ENCODE measurements at regions not wholly inside any gene's neighbourhood (a gene's known extent, or its start where the extent isn't known, plus 50 kb on each side); places are given as distances from the start of the nearest gene placed in this dataset.

DNA sequence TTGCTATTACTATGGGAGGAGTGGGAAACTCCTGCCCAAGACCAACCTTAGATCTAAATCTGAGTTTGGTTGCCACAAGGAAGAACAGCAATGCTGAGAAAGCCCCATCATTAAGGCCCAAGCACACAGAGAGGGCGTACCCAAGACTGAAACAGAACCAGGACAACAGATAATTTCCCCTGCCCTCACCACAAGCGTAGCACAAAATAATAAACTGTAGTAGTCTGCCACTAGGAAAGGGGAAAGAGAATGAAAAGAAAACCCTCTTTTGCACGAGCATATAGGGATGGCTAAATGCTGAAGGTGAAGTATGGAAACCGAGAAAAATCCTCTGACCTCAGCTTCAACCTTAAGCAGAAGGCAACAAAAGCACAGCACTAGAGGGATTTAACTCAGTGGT is 76.5 kb upstream of the DHRS4 start:
- Histone ChIP-seq H4K20me1 (ENCODE audit: insufficient read depth) (no peaks in the 10 kb centered on the region), H3K4me1 (ENCODE audit: low read depth, poor library complexity, severe bottlenecking) (no peaks in the 10 kb centered on the region), H3K27me3 (ENCODE audit: insufficient read depth, low read depth) (no peaks in the 10 kb centered on the region), H3K27ac (no peak overlapping the region), H3K79me2 (ENCODE audit: insufficient read depth, low read depth) (no peaks in the 10 kb centered on the region), H3K36me3 (ENCODE audit: insufficient read depth) (no peaks in the 10 kb centered on the region), H2AFZ (ENCODE audit: low read depth) (no peak overlapping the region), H3K4me3 (IDR thresholded peaks at IDR 0.05; ENCODE audit: insufficient read depth, low read depth, low read length) (no peak overlapping the region), H3K9ac (no peak overlapping the region), H3K4me2 (no peak overlapping the region)
- TF ChIP-seq, protein P1, sequence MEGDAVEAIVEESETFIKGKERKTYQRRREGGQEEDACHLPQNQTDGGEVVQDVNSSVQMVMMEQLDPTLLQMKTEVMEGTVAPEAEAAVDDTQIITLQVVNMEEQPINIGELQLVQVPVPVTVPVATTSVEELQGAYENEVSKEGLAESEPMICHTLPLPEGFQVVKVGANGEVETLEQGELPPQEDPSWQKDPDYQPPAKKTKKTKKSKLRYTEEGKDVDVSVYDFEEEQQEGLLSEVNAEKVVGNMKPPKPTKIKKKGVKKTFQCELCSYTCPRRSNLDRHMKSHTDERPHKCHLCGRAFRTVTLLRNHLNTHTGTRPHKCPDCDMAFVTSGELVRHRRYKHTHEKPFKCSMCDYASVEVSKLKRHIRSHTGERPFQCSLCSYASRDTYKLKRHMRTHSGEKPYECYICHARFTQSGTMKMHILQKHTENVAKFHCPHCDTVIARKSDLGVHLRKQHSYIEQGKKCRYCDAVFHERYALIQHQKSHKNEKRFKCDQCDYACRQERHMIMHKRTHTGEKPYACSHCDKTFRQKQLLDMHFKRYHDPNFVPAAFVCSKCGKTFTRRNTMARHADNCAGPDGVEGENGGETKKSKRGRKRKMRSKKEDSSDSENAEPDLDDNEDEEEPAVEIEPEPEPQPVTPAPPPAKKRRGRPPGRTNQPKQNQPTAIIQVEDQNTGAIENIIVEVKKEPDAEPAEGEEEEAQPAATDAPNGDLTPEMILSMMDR (conservative IDR thresholded peaks at IDR 0.05; ENCODE audit: low read depth, low read length), result no peak

DNA sequence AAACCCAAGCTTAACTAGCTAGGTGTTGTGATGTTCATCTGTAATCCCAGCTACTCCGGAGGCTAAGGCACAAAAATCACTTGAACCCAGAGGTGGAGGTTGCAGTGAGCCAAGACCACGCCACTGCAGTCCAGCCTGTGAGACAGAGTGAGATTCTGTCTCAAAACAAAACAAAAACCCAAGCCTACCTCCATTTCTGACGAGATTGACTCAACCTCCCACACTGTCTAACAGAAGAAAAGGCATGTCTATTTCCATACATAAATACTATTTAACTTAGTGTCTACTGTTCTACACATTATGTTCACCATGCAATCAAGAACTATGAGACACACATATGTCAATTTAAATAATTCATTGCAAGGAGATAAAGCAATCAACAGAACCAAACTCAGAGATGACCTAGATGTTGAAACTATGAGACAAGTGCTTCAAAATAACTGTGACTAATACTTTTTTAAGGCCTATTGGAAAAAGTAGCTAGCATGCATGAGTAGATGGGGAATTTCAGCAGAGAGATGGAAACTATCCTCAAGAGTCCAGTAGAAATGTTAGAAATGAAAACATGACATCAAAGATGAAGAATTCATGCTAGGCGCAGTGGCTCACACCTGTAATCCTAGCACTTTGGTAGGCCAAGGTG is 75.9 kb upstream of the DHRS4 start:
- H3K9ac ChIP-seq, result no peak overlapping the region
- TF ChIP-seq, protein P1 (conservative IDR thresholded peaks at IDR 0.05; ENCODE audit: low read depth, low read length), result no peak
- no peaks in the 10 kb centered on the region for H3K36me3 ChIP-seq (ENCODE audit: insufficient read depth)
- no peaks in the 10 kb centered on the region for H3K27me3 ChIP-seq (ENCODE audit: insufficient read depth, low read depth)
- H3K79me2 ChIP-seq (ENCODE audit: insufficient read depth, low read depth), result no peaks in the 10 kb centered on the region
- no peak overlapping the region for H2AFZ ChIP-seq (ENCODE audit: low read depth)
- H4K20me1 ChIP-seq (ENCODE audit: insufficient read depth), result no peaks in the 10 kb centered on the region
- no peak overlapping the region for H3K4me2 ChIP-seq
- H3K4me3 ChIP-seq (IDR thresholded peaks at IDR 0.05; ENCODE audit: insufficient read depth, low read depth, low read length), result no peak overlapping the region
- no peak overlapping the region for H3K27ac ChIP-seq
- no peaks in the 10 kb centered on the region for H3K4me1 ChIP-seq (ENCODE audit: low read depth, poor library complexity, severe bottlenecking)

DNA sequence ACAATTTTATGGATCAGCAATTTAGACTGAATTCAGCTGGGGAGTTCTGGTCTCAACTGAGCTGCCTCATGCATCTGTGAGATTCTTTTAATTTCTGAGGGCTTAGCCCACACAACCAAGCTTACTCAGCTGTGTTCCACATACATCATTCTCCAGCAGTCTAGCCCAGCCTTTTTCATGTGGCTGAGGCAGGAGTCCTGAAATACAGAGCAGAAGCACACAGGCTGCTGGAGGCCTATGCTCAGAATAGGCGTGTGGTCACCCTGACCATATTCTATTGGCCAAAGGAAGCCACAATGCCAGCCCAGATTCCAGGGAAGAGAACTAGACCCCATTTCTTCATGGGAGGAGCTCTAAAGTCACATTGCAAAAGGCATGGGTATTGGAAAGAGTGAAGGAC is 72.3 kb upstream of the DHRS4 start:
- Histone ChIP-seq H3K27ac (no peak overlapping the region), H4K20me1 (ENCODE audit: insufficient read depth) (no peaks in the 10 kb centered on the region), H2AFZ (ENCODE audit: low read depth) (no peak overlapping the region), H3K4me1 (ENCODE audit: low read depth, poor library complexity, severe bottlenecking) (no peaks in the 10 kb centered on the region), H3K4me2 (no peak overlapping the region), H3K27me3 (ENCODE audit: insufficient read depth, low read depth) (no peaks in the 10 kb centered on the region), H3K9ac (no peak overlapping the region), H3K4me3 (IDR thresholded peaks at IDR 0.05; ENCODE audit: insufficient read depth, low read depth, low read length) (no peak overlapping the region), H3K36me3 (ENCODE audit: insufficient read depth) (no peaks in the 10 kb centered on the region), H3K79me2 (ENCODE audit: insufficient read depth, low read depth) (no peaks in the 10 kb centered on the region)
- TF ChIP-seq, protein P1 (conservative IDR thresholded peaks at IDR 0.05; ENCODE audit: low read depth, low read length), result no peak

DNA sequence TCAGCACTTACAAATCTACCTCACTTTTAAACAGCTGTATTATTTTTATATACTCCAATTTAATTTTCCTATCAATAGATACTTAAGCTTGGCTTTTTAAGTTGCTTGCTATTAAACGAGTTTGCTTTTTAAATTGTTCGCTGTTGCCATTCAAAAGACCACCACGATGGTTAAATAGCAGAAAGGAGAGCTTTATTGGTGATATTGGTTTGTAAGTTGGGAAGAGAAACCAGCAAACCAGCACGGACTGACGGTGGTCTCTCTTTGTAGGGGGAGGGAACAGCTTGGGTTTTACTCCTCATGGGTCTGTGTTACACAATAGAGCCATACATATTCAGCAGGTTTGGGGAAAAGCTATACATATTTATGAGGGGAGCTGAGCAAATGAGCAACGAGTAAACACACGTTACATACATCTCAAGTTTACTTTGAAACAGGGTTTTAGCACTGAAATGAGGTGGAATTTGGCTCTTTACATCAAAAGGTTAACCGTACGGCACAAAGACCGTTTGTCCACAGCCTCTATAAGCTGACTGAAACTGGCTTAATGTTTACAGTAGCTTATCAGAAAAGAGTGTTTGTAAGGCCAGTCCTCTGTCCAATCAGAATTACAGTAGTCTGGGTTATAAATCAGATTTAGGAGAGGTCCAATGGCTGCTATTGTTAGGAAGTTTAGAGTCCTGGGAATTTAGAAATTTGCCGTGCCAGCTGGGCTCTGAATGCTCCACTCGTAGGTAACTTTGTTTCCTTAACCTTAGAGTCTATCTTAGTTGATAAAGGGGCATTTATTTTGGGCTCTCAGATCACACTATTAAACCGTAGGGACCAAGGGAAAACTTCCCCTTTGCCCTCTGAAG is 69.7 kb upstream of the DHRS4 start:
- Histone ChIP-seq H3K4me2 (no peak overlapping the region), H3K79me2 (ENCODE audit: insufficient read depth, low read depth) (no peaks in the 10 kb centered on the region), H2AFZ (ENCODE audit: low read depth) (no peak overlapping the region), H3K27me3 (ENCODE audit: insufficient read depth, low read depth) (no peaks in the 10 kb centered on the region), H4K20me1 (ENCODE audit: insufficient read depth) (no peaks in the 10 kb centered on the region), H3K27ac (no peak overlapping the region), H3K36me3 (ENCODE audit: insufficient read depth) (no peaks in the 10 kb centered on the region), H3K4me1 (ENCODE audit: low read depth, poor library complexity, severe bottlenecking) (no peaks in the 10 kb centered on the region), H3K4me3 (IDR thresholded peaks at IDR 0.05; ENCODE audit: insufficient read depth, low read depth, low read length) (no peak overlapping the region), H3K9ac (no peak overlapping the region)
- TF ChIP-seq, protein P1 (conservative IDR thresholded peaks at IDR 0.05; ENCODE audit: low read depth, low read length), result no peak

All from KMS-11 (cell line).